ENCODE measurements at regions not wholly inside any gene's neighbourhood (a gene's known extent, or its start where the extent isn't known, plus 50 kb on each side); places are given as distances from the start of the nearest gene placed in this dataset.

GRCh38 chr4:180615746-180616145 is 1627.5 kb upstream of the TENM3 start:
- ATAC-seq (replicated peaks in 6 of 8), result no peak
- H3K27ac ChIP-seq, result no peak overlapping the region
- H3K4me1 ChIP-seq (replicated peaks in 1 of 2), result peaks cover 4 to 18% of the 10 kb centered on the region in 2 donors
- in situ Hi-C loops (cut with MboI; ENCODE audit: low pct_unique_long_range_greater_than_20kb in 2 of 9, low sequenced_read_pairs in 9 of 9, unreplicated experiment in 9 of 9), result loop anchor here in 1 of 9 experiments (25.0 kb wide), 1 partner anchor 178 kb away; no protein-coding TSS in a partner anchor
- H3K4me3 ChIP-seq, result no peak overlapping the region
- WGBS, 10 experiments, result 5 to 100% (median 83%) methylated on average over 1 to 3 of the region's 3 CpGs

- peak in 7 of 8 experiments; percentile 31 to 99 (median 97) for ATAC-seq (replicated peaks in 6 of 8)
- Histone ChIP-seq H3K4me1 (replicated peaks in 1 of 2) (peaks cover 4 to 18% of the 10 kb centered on the region in 2 donors), H3K4me3 (no peak overlapping the region), H3K27ac (no peak overlapping the region)
- in situ Hi-C loops (cut with MboI; ENCODE audit: low pct_unique_long_range_greater_than_20kb in 2 of 9, low sequenced_read_pairs in 9 of 9, unreplicated experiment in 9 of 9), result loop anchor here in 1 of 9 experiments (25.0 kb wide), 1 partner anchor 180 kb away; no protein-coding TSS in a partner anchor
- 25 to 95% (median 59%) methylated on average over 2 to 6 of the region's 6 CpGs for WGBS, 10 experiments
Measured at GRCh38 chr4:180617196-180617595, 1626.0 kb upstream of the TENM3 start.

GRCh38 chr4:180618396-180618795 is 1624.8 kb upstream of the TENM3 start:
- H3K4me3 ChIP-seq, result no peak overlapping the region
- H3K27ac ChIP-seq, result no peak overlapping the region
- 0 to 97% (median 70%) methylated on average over 1 to 4 of the region's 4 CpGs; no CpG with 5 or more reads in 2 of the 10 experiments for WGBS, 10 experiments
- ATAC-seq (replicated peaks in 6 of 8), result no peak
- in situ Hi-C loops (cut with MboI; ENCODE audit: low pct_unique_long_range_greater_than_20kb in 2 of 9, low sequenced_read_pairs in 9 of 9, unreplicated experiment in 9 of 9), result loop anchor here in 1 of 9 experiments (25.0 kb wide), 1 partner anchor 181 kb away; no protein-coding TSS in a partner anchor
- peaks cover 4 to 14% of the 10 kb centered on the region in 2 donors for H3K4me1 ChIP-seq (replicated peaks in 1 of 2)

DNA sequence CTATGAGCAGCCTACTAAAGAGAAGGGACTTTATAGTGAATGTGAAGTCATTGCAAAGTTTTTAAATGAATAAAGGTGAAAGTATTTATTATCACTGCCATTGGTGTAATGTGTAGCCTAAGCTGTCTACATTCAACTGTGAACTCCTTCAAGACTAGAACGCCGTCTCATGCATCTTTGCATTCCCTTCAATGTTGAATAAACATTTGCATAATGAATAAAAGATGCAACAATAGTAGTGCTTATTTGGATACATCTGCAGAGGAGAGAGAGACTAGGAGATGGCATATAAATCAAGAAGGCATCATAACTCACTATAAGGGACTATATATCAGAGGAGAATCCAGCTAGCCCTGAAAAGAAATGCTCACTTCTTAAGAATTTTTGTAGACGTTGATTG is 1623.8 kb upstream of the TENM3 start:
- H3K4me3 ChIP-seq, result no peak overlapping the region
- no peak overlapping the region for H3K27ac ChIP-seq
- WGBS, 10 experiments, result 0 to 100% (median 76%) methylated on average over 1 to 3 of the region's 3 CpGs; no CpG with 5 or more reads in 2 of the 10 experiments
- in situ Hi-C loops (cut with MboI; ENCODE audit: low pct_unique_long_range_greater_than_20kb in 2 of 9, low sequenced_read_pairs in 9 of 9, unreplicated experiment in 9 of 9), result loop anchor here in 1 of 9 experiments (25.0 kb wide), 1 partner anchor 182 kb away; no protein-coding TSS in a partner anchor
- ATAC-seq (replicated peaks in 6 of 8), result peak in 2 of 8 experiments; percentile 80 to 99
- peaks cover 4 to 14% of the 10 kb centered on the region in 2 donors for H3K4me1 ChIP-seq (replicated peaks in 1 of 2)

- Histone ChIP-seq H3K4me1 (replicated peaks in 1 of 2) (peaks cover 0 to 2% of the 10 kb centered on the region in 2 donors), H3K4me3 (no peak overlapping the region), H3K27ac (no peak overlapping the region)
- in situ Hi-C loops (cut with MboI; ENCODE audit: low pct_unique_long_range_greater_than_20kb in 2 of 9, low sequenced_read_pairs in 9 of 9, unreplicated experiment in 9 of 9), result loop anchor here in 1 of 9 experiments (25.0 kb wide), 1 partner anchor 185 kb away; no protein-coding TSS in a partner anchor
- ATAC-seq (replicated peaks in 6 of 8), result peak in 3 of 8 experiments; percentile 36 to 70 (median 39)
- WGBS, 10 experiments, result 0 to 96% (median 67%) methylated on average over 1 to 3 of the region's 3 CpGs; no CpG with 5 or more reads in 1 of the 10 experiments
Measured at GRCh38 chr4:180622254-180622653, 1620.9 kb upstream of the TENM3 start.

DNA sequence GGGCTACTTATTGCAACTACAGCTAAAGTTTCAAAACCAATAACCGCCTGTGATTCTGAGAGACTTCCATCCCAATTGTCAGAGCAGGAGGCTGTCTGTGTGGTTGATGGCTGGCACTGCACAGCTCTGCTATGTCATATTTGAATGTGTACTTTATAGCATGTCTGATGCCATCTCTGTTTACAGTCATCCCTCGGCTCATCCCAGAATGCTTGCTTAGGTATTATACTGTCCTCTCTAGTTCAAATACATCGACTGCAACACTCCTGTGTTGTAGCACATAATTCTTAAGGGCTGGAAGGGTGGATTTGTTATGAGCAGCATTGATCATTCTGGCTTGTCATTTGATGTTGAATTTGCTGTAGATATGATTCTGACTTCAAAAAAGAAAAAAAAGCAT is 1617.5 kb upstream of the TENM3 start:
- in situ Hi-C loops (cut with MboI; ENCODE audit: low pct_unique_long_range_greater_than_20kb in 2 of 9, low sequenced_read_pairs in 9 of 9, unreplicated experiment in 9 of 9), result no loop called here
- Histone ChIP-seq H3K4me3 (no peak overlapping the region), H3K27ac (no peak overlapping the region), H3K4me1 (replicated peaks in 1 of 2) (no peaks in the 10 kb centered on the region)
- peak in 5 of 8 experiments; percentile 76 to 94 (median 84) for ATAC-seq (replicated peaks in 6 of 8)
- WGBS, 10 experiments, result 6 to 100% (median 80%) methylated on average over 1 to 3 of the region's 3 CpGs; no CpG with 5 or more reads in 3 of the 10 experiments

DNA sequence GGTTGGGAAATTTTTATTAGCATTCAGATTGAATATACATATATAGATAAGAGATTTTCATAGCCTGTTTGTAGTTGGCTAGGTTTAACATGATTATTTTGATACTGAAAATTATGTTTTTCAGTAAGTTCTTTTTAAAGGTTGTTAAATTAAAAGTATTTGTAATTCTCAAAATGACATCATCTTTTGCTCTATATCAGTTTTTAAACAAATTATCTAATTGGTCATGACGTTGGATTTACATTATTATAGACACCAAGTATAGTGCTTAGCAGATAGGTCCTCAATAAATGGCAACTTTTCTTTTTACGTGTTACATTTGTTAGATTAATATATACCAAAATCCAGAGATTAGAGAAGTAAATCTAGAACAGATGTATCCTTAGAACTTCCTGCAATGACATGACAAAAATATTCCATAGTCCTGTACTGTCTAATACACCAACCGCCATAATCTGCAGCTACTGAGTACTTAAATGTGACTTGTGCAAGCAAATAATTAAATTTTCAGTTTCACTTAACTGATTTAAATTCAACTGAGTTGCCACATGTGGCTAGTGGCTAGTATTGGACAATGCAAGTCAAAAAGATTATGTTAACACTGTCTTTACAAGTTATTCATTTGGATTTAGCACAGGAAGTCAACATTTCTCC is 1613.1 kb upstream of the TENM3 start:
- H3K4me3 ChIP-seq, result no peak overlapping the region
- H3K27ac ChIP-seq, result no peak overlapping the region
- ATAC-seq (replicated peaks in 6 of 8), result peak in 1 of 8 experiments; percentile 29
- peaks cover 0 to 9% of the 10 kb centered on the region in 2 donors for H3K4me1 ChIP-seq (replicated peaks in 1 of 2)
- 0 to 100% (median 83%) methylated on average over 1 to 3 of the region's 3 CpGs for WGBS, 10 experiments
- in situ Hi-C loops (cut with MboI; ENCODE audit: low pct_unique_long_range_greater_than_20kb in 2 of 9, low sequenced_read_pairs in 9 of 9, unreplicated experiment in 9 of 9), result no loop called here

GRCh38 chr4:180634306-180634705 is 1608.9 kb upstream of the TENM3 start:
- Histone ChIP-seq H3K27ac (no peak overlapping the region), H3K4me1 (replicated peaks in 1 of 2) (peaks cover 0 to 25% of the 10 kb centered on the region in 2 donors), H3K4me3 (no peak overlapping the region)
- in situ Hi-C loops (cut with MboI; ENCODE audit: low pct_unique_long_range_greater_than_20kb in 2 of 9, low sequenced_read_pairs in 9 of 9, unreplicated experiment in 9 of 9), result no loop called here
- peak in 5 of 8 experiments; percentile 45 to 81 (median 76) for ATAC-seq (replicated peaks in 6 of 8)
- 0 to 50% (median 17%) methylated on average over 1 of the region's 1 CpG; no CpG with 5 or more reads in 3 of the 10 experiments for WGBS, 10 experiments

DNA sequence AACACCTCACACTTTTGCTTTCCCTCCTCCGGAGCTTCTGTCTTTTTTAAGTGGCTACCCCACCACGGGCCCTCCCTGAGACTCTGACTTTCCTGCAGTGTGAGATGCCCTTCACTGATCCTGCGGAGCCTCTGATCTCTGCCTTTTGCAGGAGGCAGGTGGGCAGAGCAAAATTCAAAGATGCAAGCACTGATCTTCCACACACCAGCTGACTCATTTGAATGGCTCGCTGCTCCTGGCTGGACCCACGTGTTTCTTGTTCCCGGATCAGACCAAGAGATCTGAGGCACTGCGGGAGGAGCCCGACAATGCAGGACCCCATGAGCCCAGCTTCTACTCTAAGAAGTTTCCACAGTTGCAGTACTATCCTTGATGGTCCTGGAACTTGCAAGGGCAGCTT is 1607.9 kb upstream of the TENM3 start:
- Histone ChIP-seq H3K4me3 (no peak overlapping the region), H3K4me1 (replicated peaks in 1 of 2) (peaks cover 0 to 25% of the 10 kb centered on the region in 2 donors), H3K27ac (no peak overlapping the region)
- ATAC-seq (replicated peaks in 6 of 8), result peak in 6 of 8 experiments; percentile 23 to 47 (median 43)
- WGBS, 10 experiments, result 5 to 67% (median 38%) methylated on average over 1 to 8 of the region's 8 CpGs; no CpG with 5 or more reads in 3 of the 10 experiments
- in situ Hi-C loops (cut with MboI; ENCODE audit: low pct_unique_long_range_greater_than_20kb in 2 of 9, low sequenced_read_pairs in 9 of 9, unreplicated experiment in 9 of 9), result no loop called here

DNA sequence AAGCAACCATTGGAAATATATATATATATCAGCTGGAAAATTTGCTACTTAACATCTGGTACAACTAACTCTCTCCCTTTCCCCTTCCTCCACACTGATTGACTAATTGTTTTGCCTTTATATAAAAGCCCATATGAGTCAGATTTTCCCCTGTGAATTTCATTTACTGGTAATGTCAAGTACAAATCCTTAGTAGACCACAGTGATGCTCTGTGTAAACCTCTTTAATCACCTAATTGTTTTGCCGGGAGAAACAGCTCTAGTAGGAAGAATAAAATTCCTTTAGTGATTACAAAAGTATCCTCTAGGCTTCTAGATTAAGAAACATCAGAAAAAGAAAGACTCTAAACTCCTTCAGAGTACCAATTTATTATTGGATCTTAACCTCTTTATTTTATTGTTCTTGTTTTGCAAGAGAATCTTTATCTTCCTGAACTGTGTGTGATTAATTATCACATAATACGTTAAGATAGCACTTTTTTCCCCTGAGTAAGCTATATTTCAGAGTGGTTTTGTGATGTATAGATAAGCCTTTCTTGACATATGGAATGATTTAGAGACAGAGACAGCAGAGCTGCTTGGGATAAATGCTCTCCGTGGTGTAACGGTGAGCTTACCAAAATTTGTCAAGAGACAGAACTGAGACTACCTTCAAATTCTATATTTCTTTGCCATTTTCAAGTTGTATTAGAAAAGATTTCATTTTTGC is 1606.4 kb upstream of the TENM3 start:
- peaks cover 0 to 25% of the 10 kb centered on the region in 2 donors for H3K4me1 ChIP-seq (replicated peaks in 1 of 2)
- in situ Hi-C loops (cut with MboI; ENCODE audit: low pct_unique_long_range_greater_than_20kb in 2 of 9, low sequenced_read_pairs in 9 of 9, unreplicated experiment in 9 of 9), result no loop called here
- H3K27ac ChIP-seq, result no peak overlapping the region
- WGBS, 10 experiments, result 8 to 70% (median 45%) methylated on average over 1 to 4 of the region's 4 CpGs
- peak in 5 of 8 experiments; percentile 51 to 75 (median 68) for ATAC-seq (replicated peaks in 6 of 8)
- H3K4me3 ChIP-seq, result no peak overlapping the region

DNA sequence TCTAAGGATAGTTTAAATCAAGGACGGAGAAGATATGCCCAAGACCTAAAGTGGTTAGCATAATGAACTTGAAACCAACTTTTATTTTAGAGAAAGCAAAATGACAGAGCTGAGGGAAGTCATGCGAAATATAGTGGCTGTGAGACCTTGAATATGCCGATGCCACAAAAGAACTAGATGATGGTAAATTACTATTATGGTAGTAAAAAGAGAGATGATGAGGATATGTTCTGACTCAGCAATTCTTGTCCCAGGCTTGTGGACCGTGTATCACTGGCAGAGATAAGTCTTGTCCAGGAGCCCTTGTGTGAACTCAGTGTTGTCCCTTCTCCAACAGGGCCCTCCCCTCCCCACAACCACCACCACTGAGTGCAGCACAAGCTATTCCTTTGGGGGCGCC is 1605.6 kb upstream of the TENM3 start:
- Histone ChIP-seq H3K4me3 (no peak overlapping the region), H3K4me1 (replicated peaks in 1 of 2) (peaks cover 0 to 25% of the 10 kb centered on the region in 2 donors), H3K27ac (no peak overlapping the region)
- WGBS, 10 experiments, result 16 to 90% (median 71%) methylated on average over 1 to 5 of the region's 5 CpGs; no CpG with 5 or more reads in 2 of the 10 experiments
- peak in 3 of 8 experiments; percentile 30 to 45 (median 40) for ATAC-seq (replicated peaks in 6 of 8)
- in situ Hi-C loops (cut with MboI; ENCODE audit: low pct_unique_long_range_greater_than_20kb in 2 of 9, low sequenced_read_pairs in 9 of 9, unreplicated experiment in 9 of 9), result no loop called here

DNA sequence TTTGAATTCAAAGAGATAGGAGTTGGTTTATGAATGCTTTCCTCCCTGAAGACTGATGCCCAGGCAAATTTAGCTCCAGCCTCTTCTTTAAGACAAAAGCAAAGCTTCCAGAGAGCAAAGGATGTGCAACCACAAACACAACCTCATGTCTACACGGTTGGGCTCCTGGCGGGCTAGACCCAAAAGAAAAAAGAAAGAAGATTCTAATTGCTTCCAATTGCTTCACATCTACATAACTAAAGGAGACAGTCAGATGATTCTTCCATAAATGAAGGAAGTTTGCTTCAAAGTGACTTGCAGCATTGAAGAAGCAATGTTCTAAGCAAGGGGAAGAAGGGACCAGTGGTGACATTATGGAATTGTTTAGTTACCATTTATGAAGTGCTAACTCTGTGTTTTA is 1603.0 kb upstream of the TENM3 start:
- in situ Hi-C loops (cut with MboI; ENCODE audit: low pct_unique_long_range_greater_than_20kb in 2 of 9, low sequenced_read_pairs in 9 of 9, unreplicated experiment in 9 of 9), result no loop called here
- 14 to 58% (median 32%) methylated on average over 2 of the region's 2 CpGs; no CpG with 5 or more reads in 3 of the 10 experiments for WGBS, 10 experiments

DNA sequence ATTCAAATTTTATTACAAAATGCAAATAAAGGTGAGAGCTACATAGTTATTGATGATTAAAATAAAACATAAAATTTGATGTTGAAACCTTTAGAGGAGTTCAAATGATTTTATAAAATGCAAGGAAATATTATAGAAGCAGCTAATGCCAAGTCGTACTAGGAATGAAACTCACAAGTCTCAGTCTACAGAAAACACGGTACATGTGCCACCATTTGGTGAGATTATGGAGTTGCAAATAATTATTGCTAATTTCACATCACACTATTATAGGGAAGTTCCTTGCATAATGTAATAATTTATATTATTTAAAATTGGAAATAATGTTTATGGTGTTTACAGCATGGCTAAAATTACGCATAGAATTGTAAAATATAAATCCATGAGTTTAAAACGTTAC is 1601.7 kb upstream of the TENM3 start:
- H3K4me1 ChIP-seq (replicated peaks in 1 of 2), result peaks cover 0 to 10% of the 10 kb centered on the region in 2 donors
- no peak overlapping the region for H3K4me3 ChIP-seq
- peak in 1 of 8 experiments; percentile 27 for ATAC-seq (replicated peaks in 6 of 8)
- WGBS, 10 experiments, result 12 to 100% (median 85%) methylated on average over 2 to 4 of the region's 4 CpGs
- no peak overlapping the region for H3K27ac ChIP-seq
- in situ Hi-C loops (cut with MboI; ENCODE audit: low pct_unique_long_range_greater_than_20kb in 2 of 9, low sequenced_read_pairs in 9 of 9, unreplicated experiment in 9 of 9), result no loop called here

More for the DNA sequence above, 1603.0 kb upstream of the TENM3 start:
- H3K4me3 ChIP-seq, result no peak overlapping the region
- H3K27ac ChIP-seq, result no peak overlapping the region
- peaks cover 0 to 16% of the 10 kb centered on the region in 2 donors for H3K4me1 ChIP-seq (replicated peaks in 1 of 2)
- ATAC-seq (replicated peaks in 6 of 8), result no peak
